ENCODE measurements at regions not wholly inside any gene's neighbourhood (a gene's known extent, or its start where the extent isn't known, plus 50 kb on each side); places are given as distances from the start of the nearest gene placed in this dataset.
A peak's percentile ranks its signal among the peaks of the same experiment; 100 is the strongest.

DNA sequence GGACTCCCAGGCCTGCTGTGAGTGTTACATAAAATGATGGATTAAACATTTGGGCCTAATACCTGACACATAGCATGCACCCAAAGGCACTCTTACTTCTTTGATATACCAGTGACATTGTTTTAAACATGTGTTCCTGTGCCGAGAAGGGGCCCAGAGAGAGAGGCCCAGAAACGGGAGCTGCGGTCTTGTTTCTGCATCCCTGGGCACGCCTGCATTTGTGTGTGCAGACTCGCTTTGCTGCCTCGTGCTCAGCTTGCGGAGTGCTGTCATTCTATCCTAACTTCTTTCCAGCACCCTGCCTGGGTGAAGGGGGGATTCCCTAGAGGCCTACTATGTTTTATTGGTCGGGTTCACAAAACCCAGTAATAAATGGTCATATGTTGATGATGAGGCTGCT lies 666.2 kb upstream of the HS6ST1 start:
- Histone ChIP-seq H3K9me3 (ENCODE audit: control insufficient read depth, low read depth, low read length) (no peaks in the 10 kb centered on the region), H3K27ac (ENCODE audit: control insufficient read depth, insufficient read depth, low read length) (no peak overlapping the region), H3K79me2 (ENCODE audit: control insufficient read depth, insufficient read depth, low read length) (no peaks in the 10 kb centered on the region), H3K9ac (ENCODE audit: control insufficient read depth, extremely low read depth, insufficient read depth, low read length) (no peak overlapping the region), H4K20me1 (ENCODE audit: control insufficient read depth, extremely low read depth, insufficient read depth, low read length) (no peaks in the 10 kb centered on the region), H3K4me3 (ENCODE audit: control insufficient read depth in 2 of 3, extremely low read depth in 1 of 3, insufficient read depth in 2 of 3, low read depth in 1 of 3, low read length in 3 of 3) (no peak overlapping the region), H3K9me1 (ENCODE audit: control insufficient read depth, extremely low read depth, insufficient read depth, low read length) (no peaks in the 10 kb centered on the region), H2AFZ (ENCODE audit: control insufficient read depth, low read length) (no peak overlapping the region), H3K27me3 (ENCODE audit: control insufficient read depth, extremely low read depth, insufficient read depth, low read length) (no peaks in the 10 kb centered on the region), H3K4me2 (ENCODE audit: control insufficient read depth, extremely low read depth, insufficient read depth, low read depth, low read length) (no peak overlapping the region), H3K4me1 (ENCODE audit: control insufficient read depth, extremely low read depth, insufficient read depth, low read length) (peaks cover 43% of the 10 kb centered on the region), H3K36me3 (ENCODE audit: control insufficient read depth in 2 of 2, extremely low read depth in 1 of 2, insufficient read depth in 2 of 2, low read length in 2 of 2) (no peaks in the 10 kb centered on the region)
- TF ChIP-seq CTCF (optimal IDR thresholded peaks at IDR 0.05 in 1 of 3, IDR thresholded peaks at IDR 0.05 in 1 of 3, conservative IDR thresholded peaks at IDR 0.05 in 1 of 3; ENCODE audit: extremely low read depth in 1 of 3, insufficient read depth in 2 of 3, low read length in 3 of 3) (no peak), EZH2 (IDR thresholded peaks at IDR 0.05; ENCODE audit: low read length) (no peak)
- FAIRE-seq = no peak
- dilution Hi-C loops (cut with MboI; ENCODE audit: extremely low pct_ligation_motif_present, low sequenced_read_pairs) = no loop called here
- no peak for DNase-seq (ENCODE audit: low read depth, low spot score)

GRCh38 chr2:128986026-128986715 lies 667.5 kb upstream of the HS6ST1 start:
- H3K27me3 ChIP-seq (ENCODE audit: control insufficient read depth, extremely low read depth, insufficient read depth, low read length) = no peaks in the 10 kb centered on the region
- no peaks in the 10 kb centered on the region for H3K36me3 ChIP-seq (ENCODE audit: control insufficient read depth in 2 of 2, extremely low read depth in 1 of 2, insufficient read depth in 2 of 2, low read length in 2 of 2)
- H3K27ac ChIP-seq (ENCODE audit: control insufficient read depth, insufficient read depth, low read length) = no peak overlapping the region
- no peak overlapping the region for H3K9ac ChIP-seq (ENCODE audit: control insufficient read depth, extremely low read depth, insufficient read depth, low read length)
- H3K4me3 ChIP-seq (ENCODE audit: control insufficient read depth in 2 of 3, extremely low read depth in 1 of 3, insufficient read depth in 2 of 3, low read depth in 1 of 3, low read length in 3 of 3) = peak overlapping the region in 1 of 3 experiments; percentile 11
- H2AFZ ChIP-seq (ENCODE audit: control insufficient read depth, low read length) = no peak overlapping the region
- TF ChIP-seq CTCF (optimal IDR thresholded peaks at IDR 0.05 in 1 of 3, IDR thresholded peaks at IDR 0.05 in 1 of 3, conservative IDR thresholded peaks at IDR 0.05 in 1 of 3; ENCODE audit: extremely low read depth in 1 of 3, insufficient read depth in 2 of 3, low read length in 3 of 3) = no peak
- TF ChIP-seq EZH2 (IDR thresholded peaks at IDR 0.05; ENCODE audit: low read length) = no peak
- H3K4me1 ChIP-seq (ENCODE audit: control insufficient read depth, extremely low read depth, insufficient read depth, low read length) = peaks cover 43% of the 10 kb centered on the region
- H3K79me2 ChIP-seq (ENCODE audit: control insufficient read depth, insufficient read depth, low read length) = no peaks in the 10 kb centered on the region
- H3K4me2 ChIP-seq (ENCODE audit: control insufficient read depth, extremely low read depth, insufficient read depth, low read depth, low read length) = peak overlapping the region; percentile 69
- dilution Hi-C loops (cut with MboI; ENCODE audit: extremely low pct_ligation_motif_present, low sequenced_read_pairs) = no loop called here
- no peaks in the 10 kb centered on the region for H3K9me3 ChIP-seq (ENCODE audit: control insufficient read depth, low read depth, low read length)
- no peak for DNase-seq (ENCODE audit: low read depth, low spot score)
- FAIRE-seq = peak; percentile 63
- no peaks in the 10 kb centered on the region for H3K9me1 ChIP-seq (ENCODE audit: control insufficient read depth, extremely low read depth, insufficient read depth, low read length)
- H4K20me1 ChIP-seq (ENCODE audit: control insufficient read depth, extremely low read depth, insufficient read depth, low read length) = no peaks in the 10 kb centered on the region
